Endothelial cell of umbilical vein (primary cell): ENCODE measurements at regions not wholly inside any gene's neighbourhood (a gene's known extent, or its start where the extent isn't known, plus 50 kb on each side); places are given as distances from the start of the nearest gene placed in this dataset.

Source experiments
- POLR2AphosphoS5 ChIP-seq: IDR thresholded peaks from 2 replicates; pipeline ENCODE4 v1.6.1; 2012; ENCODE audit warnings: low read depth, mild to moderate bottlenecking, control low read depth, low read length, moderate library complexity; ENCODE audit not compliant: insufficient read depth
- TF ChIP-seq, protein P1 (sequence below), 2 donors: IDR thresholded peaks; 1 replicate in 1 of 2; 2 replicates in 1 of 2; pipeline ENCODE4 v1.5.1; 2011; ENCODE audit warnings: low read length in 2 of 2, mild to moderate bottlenecking in 2 of 2, moderate library complexity in 2 of 2, control low read depth in 1 of 2, inconsistent platforms in 1 of 2, low read depth in 1 of 2; ENCODE audit not compliant: insufficient read depth in 1 of 2; ENCODE audit errors: extremely low read depth in 1 of 2

DNA sequence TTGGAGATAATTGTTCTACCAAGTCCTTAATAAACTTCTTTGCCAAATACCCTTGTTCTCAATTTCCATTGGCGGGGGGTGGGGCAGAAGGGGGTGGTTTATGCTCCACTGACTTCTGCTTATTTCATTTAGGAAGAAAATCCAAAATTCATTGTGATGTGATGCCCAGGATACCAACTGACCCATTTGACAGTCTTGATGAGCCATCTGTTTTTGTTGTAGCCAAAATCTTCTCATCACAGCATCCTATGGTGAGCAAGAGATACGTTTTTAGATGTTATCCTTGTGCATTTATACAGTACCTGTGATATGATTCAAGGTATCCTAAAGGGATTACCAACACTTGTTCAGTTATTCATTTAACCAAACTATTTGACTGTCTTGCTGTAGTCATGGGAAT lies 108.5 kb upstream of the BMP5 start:
- TF ChIP-seq, protein P1, sequence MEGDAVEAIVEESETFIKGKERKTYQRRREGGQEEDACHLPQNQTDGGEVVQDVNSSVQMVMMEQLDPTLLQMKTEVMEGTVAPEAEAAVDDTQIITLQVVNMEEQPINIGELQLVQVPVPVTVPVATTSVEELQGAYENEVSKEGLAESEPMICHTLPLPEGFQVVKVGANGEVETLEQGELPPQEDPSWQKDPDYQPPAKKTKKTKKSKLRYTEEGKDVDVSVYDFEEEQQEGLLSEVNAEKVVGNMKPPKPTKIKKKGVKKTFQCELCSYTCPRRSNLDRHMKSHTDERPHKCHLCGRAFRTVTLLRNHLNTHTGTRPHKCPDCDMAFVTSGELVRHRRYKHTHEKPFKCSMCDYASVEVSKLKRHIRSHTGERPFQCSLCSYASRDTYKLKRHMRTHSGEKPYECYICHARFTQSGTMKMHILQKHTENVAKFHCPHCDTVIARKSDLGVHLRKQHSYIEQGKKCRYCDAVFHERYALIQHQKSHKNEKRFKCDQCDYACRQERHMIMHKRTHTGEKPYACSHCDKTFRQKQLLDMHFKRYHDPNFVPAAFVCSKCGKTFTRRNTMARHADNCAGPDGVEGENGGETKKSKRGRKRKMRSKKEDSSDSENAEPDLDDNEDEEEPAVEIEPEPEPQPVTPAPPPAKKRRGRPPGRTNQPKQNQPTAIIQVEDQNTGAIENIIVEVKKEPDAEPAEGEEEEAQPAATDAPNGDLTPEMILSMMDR (IDR thresholded peaks at IDR 0.05; ENCODE audit: extremely low read depth in 1 of 2, insufficient read depth in 1 of 2, low read depth in 1 of 2, low read length in 2 of 2): no peak
- TF ChIP-seq POLR2AphosphoS5: no peak
